Smooth muscle cell (in vitro differentiated cells): ENCODE measurements at regions not wholly inside any gene's neighbourhood (a gene's known extent, or its start where the extent isn't known, plus 50 kb on each side); places are given as distances from the start of the nearest gene placed in this dataset.

Experiments
- DNase-seq: peaks from one replicate; lab custom pipeline; 2025; ENCODE audit not compliant: unreplicated experiment; lab: John Stamatoyannopoulos, UW
- H2AFZ ChIP-seq: fragments of 200-600 bp; sonication (generic); 2 replicates; pipeline ENCODE4 v1.6.0; 2016; ENCODE audit warnings: antibody characterized with exemption, low read depth, mild to moderate bottlenecking
- H3F3A ChIP-seq: fragments of 200-600 bp; sonication (generic); 2 replicates; pipeline ENCODE4 v1.6.0; 2017; ENCODE audit warnings: antibody characterized with exemption, low read depth
- H3K27ac ChIP-seq: fragments of 200-600 bp; sonication (generic); 2 replicates; pipeline ENCODE4 v1.5.1; 2016; ENCODE audit warnings: low read depth, mild to moderate bottlenecking
- H3K27me3 ChIP-seq: fragments of 200-600 bp; sonication (generic); 2 replicates; pipeline ENCODE4 v1.6.1; 2016; ENCODE audit warnings: low read depth, mild to moderate bottlenecking
- H3K36me3 ChIP-seq: fragments of 200-600 bp; sonication (generic); 2 replicates; pipeline ENCODE4 v1.5.1; 2016; ENCODE audit warnings: low read depth
- H3K4me1 ChIP-seq: fragments of 200-600 bp; sonication (generic); 2 replicates; pipeline ENCODE4 v1.5.1; 2016; ENCODE audit warnings: low read depth
- H3K4me2 ChIP-seq: fragments of 200-600 bp; sonication (generic); 2 replicates; pipeline ENCODE4 v1.6.0; 2016; ENCODE audit warnings: mild to moderate bottlenecking
- H3K4me3 ChIP-seq: fragments of 200-600 bp; sonication (generic); 2 replicates; pipeline ENCODE4 v1.5.1; 2016; ENCODE audit warnings: mild to moderate bottlenecking
- H3K79me2 ChIP-seq: fragments of 200-600 bp; sonication (generic); 2 replicates; pipeline ENCODE4 v1.6.0; 2016; ENCODE audit warnings: low read depth, mild to moderate bottlenecking
- H3K9ac ChIP-seq: fragments of 200-600 bp; sonication (generic); 2 replicates; pipeline ENCODE4 v1.6.0; 2016; ENCODE audit warnings: low read depth
- H3K9me3 ChIP-seq: fragments of 200-600 bp; sonication (generic); replicated peaks from 2 replicates; pipeline ENCODE4 v1.5.1; 2016; ENCODE audit warnings: low read depth
- H4K20me1 ChIP-seq: fragments of 200-600 bp; sonication (generic); 2 replicates; pipeline ENCODE4 v1.6.0; 2016; ENCODE audit warnings: low read depth
- CTCF ChIP-seq: fragments of 200-600 bp; sonication (generic); IDR thresholded peaks from 2 replicates; pipeline ENCODE4 v1.5.1; 2017; ENCODE audit warnings: borderline replicate concordance, mild to moderate bottlenecking, antibody characterized with exemption; ENCODE audit not compliant: insufficient read depth, poor library complexity, severe bottlenecking
- WGBS: methylation state at CpG from one replicate; pipeline ENCODE4 v1.1.7; 2016; ENCODE audit warnings: low lambda C conversion rate; 5-methylcytosine and 5-hydroxymethylcytosine counted together

GRCh38 chr16:86894029-86894567 is 315.7 kb downstream of the FOXL1 start:
- Histone ChIP-seq H3F3A (no peaks in the 10 kb centered on the region), H3K4me1 (peaks cover 9% of the 10 kb centered on the region), H3K27me3 (no peaks in the 10 kb centered on the region), H3K79me2 (no peaks in the 10 kb centered on the region), H3K27ac (no peak overlapping the region), H3K36me3 (no peaks in the 10 kb centered on the region), H3K4me3 (no peak overlapping the region), H3K9ac (no peak overlapping the region), H4K20me1 (no peaks in the 10 kb centered on the region), H2AFZ (no peak overlapping the region), H3K9me3 (no peaks in the 10 kb centered on the region), H3K4me2 (no peak overlapping the region)
- no peak for TF ChIP-seq CTCF
- 93% methylated on average over 24 of the region's 24 CpGs for WGBS
- DNase-seq, result no peak

- TF ChIP-seq CTCF, result no peak
- H3K27ac ChIP-seq, result no peak overlapping the region
Observed at GRCh38 chr16:86894925-86895324, 316.6 kb downstream of the FOXL1 start.

GRCh38 chr16:86895606-86896005 is 317.3 kb downstream of the FOXL1 start:
- Histone ChIP-seq H3K4me2 (no peak overlapping the region), H3K79me2 (no peaks in the 10 kb centered on the region), H2AFZ (no peak overlapping the region), H3K9ac (no peak overlapping the region), H4K20me1 (no peaks in the 10 kb centered on the region), H3F3A (no peaks in the 10 kb centered on the region), H3K27ac (no peak overlapping the region), H3K27me3 (no peaks in the 10 kb centered on the region), H3K4me1 (peaks cover 9% of the 10 kb centered on the region), H3K36me3 (no peaks in the 10 kb centered on the region), H3K4me3 (no peak overlapping the region), H3K9me3 (no peaks in the 10 kb centered on the region)
- WGBS, result 77% methylated on average over 11 of the region's 11 CpGs
- TF ChIP-seq CTCF, result no peak
- no peak for DNase-seq

More at GRCh38 chr16:86894925-86895324, 316.6 kb downstream of the FOXL1 start:
- Histone ChIP-seq H3K4me3 (no peak overlapping the region), H3K27me3 (no peaks in the 10 kb centered on the region), H3K9ac (no peak overlapping the region), H3K4me2 (no peak overlapping the region), H3K79me2 (no peaks in the 10 kb centered on the region), H3K9me3 (no peaks in the 10 kb centered on the region), H3F3A (no peaks in the 10 kb centered on the region), H4K20me1 (no peaks in the 10 kb centered on the region), H2AFZ (no peak overlapping the region), H3K4me1 (peaks cover 9% of the 10 kb centered on the region), H3K36me3 (no peaks in the 10 kb centered on the region)
- no peak for DNase-seq
- 90% methylated on average over 15 of the region's 15 CpGs for WGBS

- 92% methylated on average over 9 of the region's 9 CpGs for WGBS
- no peak overlapping the region for H3K9ac ChIP-seq
Observed at GRCh38 chr16:86896976-86897375, 318.6 kb downstream of the FOXL1 start.

More at GRCh38 chr16:86896976-86897375, 318.6 kb downstream of the FOXL1 start:
- DNase-seq, result no peak
- no peaks in the 10 kb centered on the region for H3K79me2 ChIP-seq
- no peak overlapping the region for H3K4me3 ChIP-seq
- H2AFZ ChIP-seq, result no peak overlapping the region
- H3K9me3 ChIP-seq, result no peaks in the 10 kb centered on the region
- no peak overlapping the region for H3K27ac ChIP-seq
- H3K36me3 ChIP-seq, result no peaks in the 10 kb centered on the region
- peaks cover 9% of the 10 kb centered on the region for H3K4me1 ChIP-seq
- no peaks in the 10 kb centered on the region for H3K27me3 ChIP-seq
- no peak overlapping the region for H3K4me2 ChIP-seq
- no peaks in the 10 kb centered on the region for H3F3A ChIP-seq
- no peaks in the 10 kb centered on the region for H4K20me1 ChIP-seq
- TF ChIP-seq CTCF, result no peak
